NCI-H748 treated with DMSO at 0.1 percent for 48 hours (cell line): ENCODE measurements at regions not wholly inside any gene's neighbourhood (a gene's known extent, or its start where the extent isn't known, plus 50 kb on each side); places are given as distances from the start of the nearest gene placed in this dataset.
A peak's percentile ranks its signal among the peaks of the same experiment; 100 is the strongest.

Source experiments
- DNase-seq: peaks from one replicate; lab custom pipeline; 2025; lab: John Stamatoyannopoulos, UW

DNA sequence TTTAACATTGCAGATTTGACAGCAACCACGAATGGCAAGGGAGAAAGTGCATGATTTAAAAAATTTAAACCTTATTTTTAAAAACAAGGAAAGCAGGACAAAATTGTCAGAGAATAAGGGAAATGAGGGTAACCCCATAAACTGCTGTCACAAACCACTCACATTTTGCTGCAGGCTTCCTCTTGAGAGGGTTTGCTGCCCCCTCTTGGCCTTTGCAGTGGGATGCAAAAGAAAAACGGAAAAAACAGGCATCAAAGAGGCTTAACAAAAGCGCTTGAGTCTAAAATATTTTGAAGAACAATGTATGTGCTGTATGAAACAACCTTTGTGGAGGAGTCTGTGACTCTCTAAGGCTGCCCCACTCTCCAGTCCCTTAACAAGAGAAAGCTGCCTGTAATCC lies 91.6 kb downstream of the TMX3 start:
- peak; percentile 64 for DNase-seq

- DNase-seq, result no peak
These were observed 103.6 kb downstream of the TMX3 start for GRCh38 chr18:68611311-68611710.

- no peak for DNase-seq
These were observed 105.9 kb downstream of the TMX3 start for GRCh38 chr18:68608851-68609490.

GRCh38 chr18:68607852-68608251 lies 107.1 kb downstream of the TMX3 start:
- no peak for DNase-seq

- no peak for DNase-seq
These were observed 110.7 kb downstream of the TMX3 start for GRCh38 chr18:68604256-68604655.

- DNase-seq, result no peak
These were observed 118.9 kb downstream of the TMX3 start for GRCh38 chr18:68596016-68596415.

- DNase-seq, result no peak
These were observed 126.7 kb downstream of the TMX3 start for GRCh38 chr18:68588169-68588568.

DNA sequence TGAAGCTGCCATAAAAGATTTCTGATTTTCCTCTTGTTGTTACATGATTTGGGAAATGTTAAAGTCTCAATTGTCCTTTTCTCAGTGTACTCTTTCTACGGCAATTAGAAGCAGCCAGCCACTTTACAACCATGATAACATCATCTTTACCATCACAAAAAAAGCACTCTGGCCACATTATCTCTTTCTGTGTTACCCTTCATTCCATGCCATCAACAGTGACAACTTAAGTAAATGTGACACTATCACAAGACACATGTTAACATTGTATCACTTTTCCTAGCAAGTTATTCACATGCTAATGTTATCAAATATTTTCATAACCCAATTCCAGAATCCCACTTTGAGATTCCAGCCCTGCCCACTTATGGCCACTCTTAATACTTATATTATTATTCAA lies 131.2 kb downstream of the TMX3 start:
- DNase-seq, result no peak

DNA sequence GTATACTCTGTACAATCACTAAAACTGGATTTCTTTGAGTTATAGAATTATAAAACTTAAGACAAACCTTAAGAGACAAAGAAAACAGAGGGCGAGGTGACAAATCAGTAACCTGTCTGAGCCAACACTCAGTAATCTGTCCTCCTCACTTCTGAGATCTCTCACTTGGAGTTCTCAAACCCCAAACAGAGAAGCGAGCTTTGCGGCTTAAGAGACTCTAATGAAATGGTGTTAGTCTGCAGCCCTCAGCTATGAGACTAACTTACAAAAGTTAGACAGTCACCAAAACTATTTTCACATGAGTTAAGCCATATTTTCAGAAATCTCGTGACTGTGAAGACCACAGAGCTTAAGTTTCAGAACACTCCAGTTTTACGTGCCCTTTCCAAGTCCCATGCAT lies 140.6 kb downstream of the TMX3 start:
- no peak for DNase-seq

- no peak for DNase-seq
These were observed 145.0 kb downstream of the TMX3 start for GRCh38 chr18:68569936-68570335.

DNA sequence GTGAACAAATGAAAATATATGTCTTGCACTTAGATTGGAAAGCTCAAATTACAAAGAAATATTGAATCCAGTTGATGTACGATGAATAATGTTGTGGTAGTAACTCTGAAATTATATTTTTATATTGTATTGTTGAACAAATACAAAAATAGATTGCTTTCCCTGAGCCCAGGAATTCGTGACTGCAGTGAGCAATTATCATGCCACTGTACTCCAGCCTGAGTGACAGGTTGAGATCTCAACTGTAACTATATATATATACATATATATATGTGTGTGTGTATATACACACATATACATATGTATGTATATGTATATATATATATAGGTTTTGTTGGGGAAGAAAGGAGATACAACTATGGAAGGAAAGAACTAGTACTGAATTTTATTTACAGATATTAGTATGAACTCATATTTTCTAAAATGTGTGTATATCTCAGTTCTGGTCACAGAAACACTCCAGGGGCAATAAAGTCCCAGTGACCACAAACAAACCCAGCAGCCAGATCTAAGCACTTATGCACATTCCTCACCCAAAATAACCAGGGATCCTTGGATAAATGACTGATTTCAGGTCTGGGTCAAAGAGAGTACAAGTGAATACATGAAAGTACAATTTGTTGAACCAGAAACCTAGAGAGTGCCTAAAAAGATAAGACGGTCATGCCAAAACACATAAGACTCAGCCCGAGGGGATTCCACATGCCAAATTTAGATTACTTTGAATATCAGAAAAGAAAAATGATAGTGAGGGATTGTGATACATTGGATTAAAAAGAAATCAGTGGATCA lies 146.3 kb downstream of the TMX3 start:
- DNase-seq, result no peak

DNA sequence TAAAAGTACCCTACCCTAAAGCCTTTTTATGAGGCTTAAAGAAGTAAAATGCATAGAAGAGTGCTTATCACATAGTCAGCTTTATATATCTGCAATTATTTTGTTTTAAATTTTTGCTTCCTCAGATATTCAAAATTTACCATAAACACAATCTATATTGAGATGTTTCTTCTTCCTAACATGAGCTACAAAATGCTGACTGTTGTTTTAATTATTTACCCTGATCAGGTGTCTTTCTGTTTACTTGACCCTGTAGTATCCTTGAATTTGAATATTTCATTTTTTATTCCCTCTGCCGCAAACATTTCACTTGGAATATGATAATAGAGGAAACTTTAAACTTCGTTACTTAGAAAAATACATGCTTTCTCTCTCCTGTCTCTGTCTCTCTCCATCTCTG lies 147.9 kb downstream of the TMX3 start:
- DNase-seq, result no peak

- no peak for DNase-seq
These were observed 149.9 kb downstream of the TMX3 start for GRCh38 chr18:68564961-68565360.

GRCh38 chr18:68564351-68564750 lies 150.6 kb downstream of the TMX3 start:
- no peak for DNase-seq

DNA sequence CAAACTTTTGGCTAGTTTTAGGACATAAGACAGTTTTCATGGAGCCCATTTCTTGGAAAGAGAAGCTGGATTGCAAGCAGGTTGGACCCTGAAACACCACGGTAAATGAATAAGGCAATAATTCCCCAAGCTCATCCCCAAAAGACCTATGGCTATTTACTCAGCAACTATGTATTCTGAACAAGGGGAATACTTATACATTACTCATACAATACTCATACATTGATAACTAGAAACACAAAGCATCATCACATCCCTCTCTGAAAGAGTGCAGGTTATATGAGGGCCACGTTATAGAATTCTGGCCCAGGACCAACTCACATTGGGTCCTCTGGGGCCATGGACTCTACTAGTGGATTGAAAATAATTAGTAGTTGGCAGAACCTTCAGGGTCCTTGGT lies 154.8 kb downstream of the TMX3 start:
- no peak for DNase-seq

DNA sequence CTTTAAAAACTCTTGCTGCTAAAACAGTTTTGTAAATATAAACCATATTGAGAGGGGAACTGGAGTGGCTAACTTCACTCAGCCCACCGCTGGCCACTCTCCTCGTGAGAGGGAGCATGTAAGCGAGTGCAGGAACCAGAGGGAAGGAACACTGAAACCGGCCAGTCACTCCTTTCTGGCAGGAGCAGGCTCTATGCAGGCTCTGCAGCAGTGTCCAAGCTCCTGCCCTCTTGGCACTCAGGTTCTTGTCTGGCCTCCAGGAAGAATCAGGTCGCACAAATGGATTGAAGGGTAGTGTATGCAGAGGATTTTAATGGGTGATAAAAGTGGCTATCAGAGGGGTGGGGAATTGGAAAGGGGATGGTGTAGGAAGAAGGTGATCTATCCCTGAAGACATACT lies 157.7 kb downstream of the TMX3 start:
- DNase-seq, result no peak

GRCh38 chr18:68555879-68556301 lies 159.0 kb downstream of the TMX3 start:
- no peak for DNase-seq

- DNase-seq, result no peak
These were observed 165.7 kb downstream of the TMX3 start for GRCh38 chr18:68548904-68549870.

GRCh38 chr18:68543344-68543743 lies 171.6 kb downstream of the TMX3 start:
- no peak for DNase-seq

- DNase-seq, result no peak
These were observed 172.1 kb downstream of the TMX3 start for GRCh38 chr18:68542846-68543245.

DNA sequence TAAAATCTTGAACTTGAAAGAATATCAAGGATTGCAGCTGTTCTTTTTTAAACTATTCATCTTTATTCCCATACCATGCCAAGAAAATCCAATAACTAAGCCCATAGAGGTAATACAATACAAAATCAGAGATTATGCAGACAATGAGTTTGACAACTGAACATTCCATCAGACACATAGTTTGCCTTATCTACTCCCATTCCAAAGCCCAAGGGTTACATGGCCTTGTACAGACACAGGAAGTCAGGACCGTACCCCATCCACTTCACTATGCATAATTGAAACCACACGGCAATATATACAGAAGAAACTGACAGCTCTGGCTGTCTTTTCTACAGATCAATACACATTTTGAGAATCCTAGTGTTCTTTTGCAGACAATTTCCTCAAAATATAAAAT lies 181.3 kb downstream of the TMX3 start:
- no peak for DNase-seq

DNA sequence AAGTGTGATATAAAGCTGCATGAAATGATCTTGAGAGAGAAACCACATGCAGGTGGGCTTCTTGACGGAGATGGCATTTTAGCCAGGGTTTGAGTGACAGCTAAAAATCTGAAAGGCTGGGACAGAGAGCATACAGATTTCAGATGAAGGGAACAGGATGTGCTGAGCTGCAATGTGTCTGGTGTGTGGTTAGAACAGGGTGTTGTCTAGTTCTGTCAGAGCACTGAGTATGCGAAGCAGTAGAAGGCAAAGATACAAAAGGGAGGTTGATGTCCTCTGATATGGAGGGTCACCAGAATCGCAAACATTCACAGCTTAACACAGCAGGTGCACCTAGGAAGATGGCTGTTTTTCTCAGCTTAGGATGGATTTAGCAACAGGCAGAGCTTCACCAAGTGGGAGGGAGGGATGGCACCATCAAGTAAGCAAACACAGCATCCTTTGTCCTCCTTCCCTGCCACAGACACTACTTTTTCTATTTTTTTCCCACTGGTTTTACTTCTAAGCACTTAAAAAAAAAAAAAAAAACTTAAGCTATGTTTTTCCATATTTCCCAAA lies 182.5 kb downstream of the TMX3 start:
- peak; percentile 79 for DNase-seq
